G401 (cell line): ENCODE measurements at regions not wholly inside any gene's neighbourhood (a gene's known extent, or its start where the extent isn't known, plus 50 kb on each side); places are given as distances from the start of the nearest gene placed in this dataset.

Experiments used
- DNase-seq: peaks from one replicate; pipeline ENCODE4 v3.0.0-alpha.2; 2015; ENCODE audit warnings: low spot score
- in situ Hi-C: cut with HindIII; loops from 2 replicates; pipeline ENCODE4 v1.10.0; 2016; ENCODE audit warnings: low sequenced_read_pairs, mixed read lengths

DNA sequence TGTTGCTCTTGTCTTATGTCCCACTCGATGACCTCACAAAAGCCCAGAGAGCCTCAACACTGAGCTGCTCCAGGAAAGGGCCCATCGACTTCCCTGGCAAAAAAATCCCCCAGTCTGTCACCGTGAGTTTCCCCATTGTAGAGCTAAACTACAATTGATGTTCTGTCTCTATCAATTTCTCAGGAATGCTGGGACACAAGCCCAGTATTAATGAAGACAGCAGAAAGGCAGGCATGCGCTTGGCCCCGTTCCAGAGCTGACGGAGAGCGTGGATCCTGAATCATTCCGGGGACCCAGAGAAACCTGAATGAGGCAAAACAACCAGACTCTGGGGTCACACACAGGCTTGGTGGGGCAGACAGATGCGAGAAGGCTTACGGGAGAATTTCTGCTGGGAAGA is 146.9 kb downstream of the TTC32 start:
- in situ Hi-C loops = no loop called here
- DNase-seq = no peak

DNA sequence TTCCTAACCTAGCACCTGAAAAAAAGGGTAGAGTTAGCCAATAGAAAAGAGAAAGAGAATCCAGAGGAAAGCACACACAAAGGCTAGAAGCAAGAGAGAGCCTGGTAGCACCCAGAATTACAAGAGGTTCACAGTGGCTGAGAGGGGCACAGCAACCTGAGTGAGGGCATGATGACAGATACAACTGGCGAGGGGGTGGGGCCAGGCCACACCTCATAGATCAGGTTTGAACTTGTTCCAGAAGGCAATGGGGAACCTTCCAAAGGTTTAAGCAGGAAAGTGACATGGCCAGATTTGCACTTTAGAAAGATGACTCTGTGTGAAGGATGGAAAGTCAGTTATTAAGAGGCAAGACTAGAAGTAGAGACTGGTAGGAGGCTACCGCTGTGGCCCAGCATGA is 148.0 kb downstream of the TTC32 start:
- in situ Hi-C loops = no loop called here
- no peak for DNase-seq

DNA sequence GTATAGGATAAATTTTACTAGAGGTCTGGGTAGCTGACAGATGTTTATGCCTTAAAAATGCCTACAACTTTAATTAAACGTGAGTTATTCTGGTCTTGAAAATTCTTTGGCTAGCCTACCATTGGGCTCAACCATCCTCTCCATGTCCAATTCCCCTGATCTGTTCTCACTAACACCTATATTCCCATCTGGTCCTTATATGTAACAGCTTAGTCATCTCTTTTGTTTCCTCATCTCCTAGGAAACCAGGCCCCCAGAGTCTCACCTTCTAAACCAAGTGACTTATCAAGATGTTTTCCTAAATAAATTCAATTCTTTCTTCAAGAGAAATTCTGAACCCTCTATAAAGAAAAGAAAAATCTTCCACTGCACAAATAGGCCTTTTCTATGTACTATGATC is 148.5 kb downstream of the TTC32 start:
- in situ Hi-C loops = no loop called here
- no peak for DNase-seq

DNA sequence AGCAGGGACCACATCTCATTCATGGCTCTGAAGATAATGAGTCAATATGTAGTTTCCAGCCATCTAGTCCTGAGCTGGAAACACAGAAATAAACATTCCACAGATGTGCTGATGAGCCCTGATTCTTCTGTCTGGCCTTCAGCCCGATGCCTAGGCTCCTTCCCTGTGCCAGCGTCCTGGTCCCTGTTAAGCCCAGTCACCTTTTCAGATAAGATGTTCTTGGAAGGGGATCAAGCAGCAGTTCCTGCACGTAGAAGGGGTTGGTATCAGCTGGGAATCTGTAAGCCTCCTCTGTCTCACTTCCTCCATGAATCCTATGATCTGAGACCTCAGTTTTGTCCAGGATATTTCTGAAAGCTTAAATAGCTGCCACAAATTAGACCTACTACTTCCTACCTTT is 149.3 kb downstream of the TTC32 start:
- in situ Hi-C loops = no loop called here
- DNase-seq = no peak

DNA sequence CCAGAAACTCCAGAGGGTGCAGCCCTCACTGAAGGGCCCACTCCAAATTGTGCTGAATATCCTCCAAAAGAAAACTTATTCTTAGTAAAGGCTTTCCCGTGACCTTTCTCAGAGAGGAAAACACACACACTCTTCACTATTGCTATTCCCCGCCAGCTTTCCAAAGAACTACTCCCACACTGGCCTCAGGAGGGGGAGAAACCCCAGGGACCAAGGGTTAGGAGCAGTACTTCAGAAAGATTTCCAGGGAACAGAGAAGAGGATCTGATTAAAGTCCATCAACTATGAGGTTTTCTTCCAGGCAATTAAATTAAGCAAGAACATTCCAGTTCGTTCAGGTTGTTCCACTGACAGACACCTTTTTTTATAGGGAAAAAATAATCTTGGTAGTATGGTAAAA is 150.2 kb downstream of the TTC32 start:
- DNase-seq = no peak
- in situ Hi-C loops = no loop called here

- DNase-seq = no peak
- in situ Hi-C loops = no loop called here
Measured at GRCh38 chr2:19750136-19750535, 151.6 kb downstream of the TTC32 start.

DNA sequence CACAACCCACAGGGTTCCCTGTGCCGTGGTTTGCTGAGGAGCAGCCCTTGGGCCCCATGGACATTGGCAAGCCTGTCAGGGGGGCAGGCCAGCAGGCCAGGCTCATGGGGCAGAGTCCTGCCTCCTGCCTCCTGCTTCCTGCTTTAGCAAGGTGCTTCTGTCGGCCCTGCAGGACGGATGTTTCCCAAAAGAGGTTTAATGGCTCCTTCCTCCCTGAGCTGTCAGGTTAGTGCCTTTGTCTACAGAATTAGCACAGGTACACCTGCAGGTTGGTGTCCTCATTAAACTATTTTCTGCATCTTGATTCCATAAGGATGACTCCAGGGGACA is 152.3 kb downstream of the TTC32 start:
- in situ Hi-C loops = no loop called here
- no peak for DNase-seq

DNA sequence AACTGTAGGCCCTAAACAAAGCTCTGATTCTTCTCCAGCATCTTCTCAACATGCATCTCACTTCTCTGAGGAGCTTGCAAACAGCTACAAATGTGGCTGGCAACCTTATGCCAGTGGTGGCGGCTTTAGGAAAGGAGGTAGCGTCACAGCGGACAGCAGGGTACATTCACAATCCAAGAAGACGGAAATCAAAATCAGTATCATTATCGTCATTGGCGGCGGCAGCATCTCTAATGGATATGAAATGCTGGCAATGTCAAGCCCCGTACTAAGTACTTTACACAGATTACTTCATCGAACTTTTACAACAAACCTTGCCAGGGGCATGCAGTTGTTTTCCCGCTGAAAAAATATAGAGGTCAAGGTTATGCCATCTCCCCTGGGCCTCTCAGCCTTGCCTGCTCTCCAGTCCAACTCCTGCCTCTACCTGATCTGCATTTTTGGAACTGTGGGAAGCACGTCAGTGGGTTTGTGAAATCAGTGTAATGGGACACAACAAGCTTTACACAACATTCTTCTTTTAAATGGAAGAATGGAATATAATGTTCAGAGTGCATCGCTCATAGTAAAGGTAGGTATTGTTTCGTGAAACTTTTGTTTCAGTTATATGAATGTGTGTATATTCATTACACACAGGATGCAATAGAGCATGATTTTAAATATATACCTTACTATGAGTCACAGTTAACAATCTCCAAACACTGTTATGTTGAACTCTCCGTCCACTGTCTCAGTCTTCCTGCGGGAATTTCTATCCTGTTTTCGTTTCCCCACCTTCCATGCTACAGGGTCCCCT is 152.9 kb downstream of the TTC32 start:
- DNase-seq = no peak
- in situ Hi-C loops = no loop called here

- in situ Hi-C loops = no loop called here
Measured at GRCh38 chr2:19748073-19748375, 153.8 kb downstream of the TTC32 start.

GRCh38 chr2:19747310-19748072 is 154.3 kb downstream of the TTC32 start:
- in situ Hi-C loops = no loop called here
- DNase-seq = no peak

More at GRCh38 chr2:19748073-19748375, 153.8 kb downstream of the TTC32 start:
- DNase-seq = no peak

DNA sequence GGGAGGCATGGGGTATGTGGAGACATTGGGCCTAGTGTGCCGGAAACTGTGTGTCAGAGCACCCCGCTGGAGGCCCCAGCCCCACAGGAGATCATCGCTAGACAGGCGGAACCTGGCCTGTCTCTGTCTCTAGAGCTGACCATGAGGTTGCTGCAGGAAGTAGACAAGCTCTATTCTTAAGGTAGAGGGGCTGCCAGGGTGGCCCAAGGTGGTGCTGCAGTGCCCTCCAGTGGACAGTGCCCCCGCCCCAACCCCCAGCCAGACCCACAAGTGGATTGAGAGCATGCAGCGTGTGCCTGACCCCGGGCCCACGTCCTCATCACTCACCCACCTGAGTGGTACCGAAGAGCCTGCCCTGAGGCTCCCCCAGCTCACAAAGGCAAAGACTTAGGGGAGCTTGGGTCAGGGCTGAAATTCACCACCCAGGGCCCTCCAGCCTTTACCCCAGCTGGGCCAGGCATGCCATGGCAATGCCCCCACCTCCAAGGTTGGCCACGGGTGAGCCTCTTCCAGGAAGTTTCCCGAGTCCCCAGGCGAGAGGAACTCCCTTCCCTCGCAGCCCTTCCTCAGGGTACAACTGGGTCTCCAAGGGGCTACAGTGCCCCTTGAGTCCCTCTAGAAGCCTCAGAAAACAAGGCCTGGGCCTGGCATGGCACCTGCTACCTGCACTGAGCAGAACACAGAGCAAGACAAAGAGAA is 155.0 kb downstream of the TTC32 start:
- no peak for DNase-seq
- in situ Hi-C loops = no loop called here

- in situ Hi-C loops = no loop called here
- DNase-seq = no peak
Measured at GRCh38 chr2:19746137-19746600, 155.6 kb downstream of the TTC32 start.

DNA sequence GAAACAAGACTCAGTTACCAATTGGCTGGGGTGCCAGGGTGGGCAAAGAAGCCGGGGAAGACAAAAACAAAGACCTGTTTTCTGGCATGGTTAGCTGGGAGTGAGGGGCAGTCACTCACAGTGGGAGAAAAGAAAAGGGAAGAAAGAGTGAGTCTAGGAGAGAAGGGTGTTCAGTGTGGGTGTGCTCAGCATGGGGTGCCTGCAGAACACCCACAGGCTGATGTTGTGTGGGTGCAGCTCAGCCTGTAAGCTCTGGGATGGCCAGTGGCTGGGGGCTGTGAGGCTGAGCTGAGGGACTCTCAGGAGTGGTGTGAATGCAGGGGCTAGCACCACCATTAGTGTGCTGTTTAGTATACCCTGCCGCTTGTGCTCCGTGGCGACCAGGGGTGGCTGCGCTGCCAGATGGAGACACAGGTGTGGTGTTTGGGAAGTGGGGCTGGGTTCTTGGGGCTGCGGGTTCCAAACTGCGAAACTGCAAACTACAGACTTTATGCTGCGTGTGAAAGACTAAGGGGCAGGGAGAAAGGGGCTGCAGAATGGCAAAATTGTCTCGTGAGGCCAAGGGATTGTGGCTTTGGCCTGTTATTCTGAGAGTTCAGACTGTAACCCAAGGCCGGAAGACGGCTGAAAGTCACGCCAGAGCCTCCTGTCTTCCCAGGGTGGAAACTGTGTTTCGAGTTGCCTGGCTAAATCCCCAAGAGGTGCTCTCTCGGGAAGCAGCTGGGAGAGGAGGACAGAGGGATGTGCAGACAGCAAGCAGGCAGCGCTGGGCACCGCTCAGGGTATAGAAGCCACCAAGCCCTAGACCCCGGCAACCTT is 156.3 kb downstream of the TTC32 start:
- no peak for DNase-seq

GRCh38 chr2:19744456-19745199 is 157.2 kb downstream of the TTC32 start:
- DNase-seq = no peak
- in situ Hi-C loops = no loop called here

More for the DNA sequence above, 156.3 kb downstream of the TTC32 start:
- in situ Hi-C loops = no loop called here

DNA sequence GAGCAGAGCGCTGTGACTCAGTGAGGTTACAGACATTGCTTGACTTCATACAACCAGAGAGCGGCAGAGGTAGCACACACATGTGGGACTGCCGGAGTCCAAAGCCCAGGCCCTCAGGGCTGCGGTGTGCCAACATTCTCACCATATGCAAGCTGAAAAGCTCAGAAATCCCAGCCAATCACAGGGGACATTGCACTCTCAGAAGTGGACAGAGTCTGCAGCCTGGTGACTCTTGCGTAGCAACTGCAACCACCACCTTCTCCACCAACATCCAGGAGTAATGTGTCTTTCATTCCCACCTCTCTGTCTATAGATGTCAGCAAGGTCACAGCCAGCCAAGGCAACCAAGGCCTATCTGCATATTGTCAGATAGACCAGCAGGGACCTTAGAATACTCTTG is 158.1 kb downstream of the TTC32 start:
- DNase-seq = no peak
- in situ Hi-C loops = no loop called here

- in situ Hi-C loops = no loop called here
- DNase-seq = no peak
Measured at GRCh38 chr2:19742872-19743271, 158.9 kb downstream of the TTC32 start.

- in situ Hi-C loops = no loop called here
- no peak for DNase-seq
Measured at GRCh38 chr2:19739256-19739655, 162.5 kb downstream of the TTC32 start.

- DNase-seq = no peak
- in situ Hi-C loops = no loop called here
Measured at GRCh38 chr2:19738707-19739106, 163.1 kb downstream of the TTC32 start.
